WTC11 (cell line): ENCODE measurements at regions not wholly inside any gene's neighbourhood (a gene's known extent, or its start where the extent isn't known, plus 50 kb on each side); places are given as distances from the start of the nearest gene placed in this dataset.

ENCODE experiments used
- ATAC-seq: fragments of 200-7000 bp; cut with Tn5 transposase; 2 replicates; pipeline ENCODE4 v1.10.0; 2021; ENCODE audit warnings: mild to moderate bottlenecking, moderate library complexity
- CTCF ChIA-PET: fragments of 300-600 bp; sonication (Branson Sonifier 250); formaldehyde crosslinking; loops from one replicate; lab custom pipeline; 2021; ENCODE audit warnings: antibody characterized with exemption; lab: Charles Lee
- POLR2A ChIA-PET: fragments of 350-600 bp; sonication (Branson Sonifier 250); formaldehyde crosslinking; loops from one replicate; lab custom pipeline; 2021; ENCODE audit warnings: antibody characterized with exemption; lab: Charles Lee
- DNase-seq: peaks from one replicate; pipeline ENCODE4 v3.0.0; 2021; ENCODE audit warnings: low spot score
- H3K27ac Mint-ChIP-seq: 2 replicates; pipeline ENCODE4 v1.8.0; 2021; ENCODE audit warnings: mixed read lengths
- H3K27me3 Mint-ChIP-seq: 2 replicates; pipeline ENCODE4 v1.8.0; 2021; ENCODE audit warnings: low read depth, mild to moderate bottlenecking, moderate library complexity, mixed read lengths
- H3K36me3 Mint-ChIP-seq: 2 replicates; pipeline ENCODE4 v1.8.0; 2021; ENCODE audit warnings: mixed read lengths
- H3K4me1 Mint-ChIP-seq: 2 replicates; pipeline ENCODE4 v1.8.0; 2022; ENCODE audit warnings: mixed read lengths
- H3K4me3 Mint-ChIP-seq: 2 replicates; pipeline ENCODE4 v1.8.0; 2021; ENCODE audit warnings: mild to moderate bottlenecking, moderate library complexity, mixed read lengths
- H3K9me3 Mint-ChIP-seq: 2 replicates; pipeline ENCODE4 v1.8.0; 2021; ENCODE audit warnings: mixed read lengths
- ARID4B ChIP-seq: sonication (generic); formaldehyde crosslinking; IDR thresholded peaks from 2 replicates; pipeline ENCODE4 v1.8.0; 2023; ENCODE audit warnings: missing genetic modification reagents, mild to moderate bottlenecking, borderline replicate concordance
- ATF1 ChIP-seq: sonication (generic); formaldehyde crosslinking; IDR thresholded peaks from 2 replicates; pipeline ENCODE4 v1.8.1; 2023; ENCODE audit warnings: mild to moderate bottlenecking, moderate library complexity, missing genetic modification reagents
- ATF2 ChIP-seq: sonication (generic); formaldehyde crosslinking; IDR thresholded peaks from 2 replicates; pipeline ENCODE4 v1.8.1; 2022; ENCODE audit warnings: low read depth, missing genetic modification reagents, borderline replicate concordance
- FOXJ3 ChIP-seq: sonication (generic); formaldehyde crosslinking; IDR thresholded peaks from 2 replicates; pipeline ENCODE4 v1.9.0; 2021; ENCODE audit warnings: missing genetic modification reagents, mild to moderate bottlenecking, borderline replicate concordance
- FOXK1 ChIP-seq: sonication (generic); formaldehyde crosslinking; IDR thresholded peaks from 2 replicates; pipeline ENCODE4 v1.8.0; 2022; ENCODE audit warnings: mild to moderate bottlenecking, moderate library complexity, missing genetic modification reagents
- FOXP4 ChIP-seq: sonication (generic); formaldehyde crosslinking; IDR thresholded peaks from 2 replicates; pipeline ENCODE4 v1.8.0; 2022; ENCODE audit warnings: mild to moderate bottlenecking, missing genetic modification reagents
- GABPB1 ChIP-seq: sonication (generic); formaldehyde crosslinking; IDR thresholded peaks from 2 replicates; pipeline ENCODE4 v1.8.1; 2023; ENCODE audit warnings: mild to moderate bottlenecking, missing genetic modification reagents
- GTF2I ChIP-seq: fragments of 250-450 bp; sonication (Bioruptor Pico); conservative IDR thresholded peaks from 2 replicates; pipeline ENCODE4 v1.4.0; 2021; ENCODE audit warnings: mild to moderate bottlenecking
- JAZF1 ChIP-seq: fragments of 250-450 bp; sonication (Bioruptor Pico); IDR thresholded peaks from 2 replicates; pipeline ENCODE4 v1.9.0; 2021; ENCODE audit warnings: moderate library complexity, mild to moderate bottlenecking, inconsistent platforms
- PREB ChIP-seq: sonication (generic); formaldehyde crosslinking; IDR thresholded peaks from 2 replicates; pipeline ENCODE4 v1.8.1; 2022; ENCODE audit warnings: mild to moderate bottlenecking, missing genetic modification reagents, moderate library complexity, borderline replicate concordance
- SMAD3 ChIP-seq: sonication (generic); formaldehyde crosslinking; IDR thresholded peaks from 2 replicates; pipeline ENCODE4 v1.8.0; 2022; ENCODE audit warnings: missing genetic modification reagents, mild to moderate bottlenecking, borderline replicate concordance
- SP1 ChIP-seq: sonication (generic); formaldehyde crosslinking; conservative IDR thresholded peaks from 2 replicates; pipeline ENCODE4 v1.8.1; 2022; ENCODE audit warnings: missing genetic modification reagents
- STAT6 ChIP-seq: sonication (generic); formaldehyde crosslinking; conservative IDR thresholded peaks from 2 replicates; pipeline ENCODE4 v1.8.1; 2023; ENCODE audit warnings: mild to moderate bottlenecking, low read depth, missing genetic modification reagents, moderate library complexity
- TEAD4 ChIP-seq: sonication (generic); formaldehyde crosslinking; IDR thresholded peaks from 2 replicates; pipeline ENCODE4 v1.8.0; 2022; ENCODE audit warnings: mild to moderate bottlenecking, missing genetic modification reagents
- TP53 ChIP-seq: sonication (generic); formaldehyde crosslinking; IDR thresholded peaks from 2 replicates; pipeline ENCODE4 v1.8.1; 2023; ENCODE audit warnings: mild to moderate bottlenecking, missing genetic modification reagents
- ZBTB43 ChIP-seq: sonication (generic); formaldehyde crosslinking; IDR thresholded peaks from 2 replicates; pipeline ENCODE4 v1.8.1; 2023; ENCODE audit warnings: mild to moderate bottlenecking, missing genetic modification reagents
- ZNF263 ChIP-seq: sonication (generic); formaldehyde crosslinking; IDR thresholded peaks from 2 replicates; pipeline ENCODE4 v1.8.1; 2022; ENCODE audit warnings: low read depth, mild to moderate bottlenecking, moderate library complexity, missing genetic modification reagents
- ZNF416 ChIP-seq: fragments of 250-450 bp; sonication (Bioruptor Pico); IDR thresholded peaks from 2 replicates; pipeline ENCODE4 v1.9.0; 2021; ENCODE audit warnings: mild to moderate bottlenecking, inconsistent platforms
- ZSCAN18 ChIP-seq: fragments of 250-450 bp; sonication (Bioruptor Pico); IDR thresholded peaks from 2 replicates; pipeline ENCODE4 v2.1.2; 2022; ENCODE audit warnings: mild to moderate bottlenecking, moderate library complexity

- Mint-ChIP-seq H3K27ac (no peak overlapping the region), H3K36me3 (peaks cover 19% of the 10 kb centered on the region), H3K4me3 (no peak overlapping the region), H3K4me1 (peaks cover 39% of the 10 kb centered on the region), H3K9me3 (peaks cover 20% of the 10 kb centered on the region), H3K27me3 (no peaks in the 10 kb centered on the region)
- DNase-seq, result no peak
- ChIA-PET CTCF (no interaction called here), POLR2A (no interaction called here)
- TF ChIP-seq SMAD3 (CRISPR knock-in tag) (no peak), ATF2 (CRISPR knock-in tag) (no peak), PREB (CRISPR knock-in tag) (no peak), GTF2I (CRISPR knock-in tag) (no peak), FOXK1 (CRISPR knock-in tag) (no peak), ZNF416 (CRISPR knock-in tag) (no peak), ATF1 (no peak), GABPB1 (no peak), TP53 (no peak), FOXP4 (no peak), ARID4B (CRISPR knock-in tag) (no peak), ZNF263 (CRISPR knock-in tag) (no peak), FOXJ3 (CRISPR knock-in tag) (no peak)
- no peak for ATAC-seq
These were observed 734.3 kb upstream of the POT1 start for GRCh38 chr7:125663961-125664360.

GRCh38 chr7:125661677-125662076 lies 732.1 kb upstream of the POT1 start:
- CTCF ChIA-PET, result no interaction called here
- no peak overlapping the region for H3K27ac Mint-ChIP-seq
- POLR2A ChIA-PET, result no interaction called here
- TF ChIP-seq FOXJ3 (CRISPR knock-in tag) (no peak), STAT6 (CRISPR knock-in tag) (no peak), FOXK1 (CRISPR knock-in tag) (no peak), ZBTB43 (no peak), ZSCAN18 (no peak), TEAD4 (CRISPR knock-in tag) (no peak), ZNF263 (CRISPR knock-in tag) (no peak), SP1 (CRISPR knock-in tag) (no peak), JAZF1 (no peak)

More at GRCh38 chr7:125661677-125662076, 732.1 kb upstream of the POT1 start:
- no peaks in the 10 kb centered on the region for H3K27me3 Mint-ChIP-seq
- DNase-seq, result no peak
- H3K36me3 Mint-ChIP-seq, result peaks cover 19% of the 10 kb centered on the region
- H3K4me1 Mint-ChIP-seq, result peaks cover 43% of the 10 kb centered on the region
- no peak for ATAC-seq
- peaks cover 24% of the 10 kb centered on the region for H3K9me3 Mint-ChIP-seq
- no peak overlapping the region for H3K4me3 Mint-ChIP-seq
